GM18517 (cell line): ENCODE measurements at regions not wholly inside any gene's neighbourhood (a gene's known extent, or its start where the extent isn't known, plus 50 kb on each side); places are given as distances from the start of the nearest gene placed in this dataset.

Source experiments
- ATAC-seq: cut with Tn5 transposase; IDR thresholded peaks from one replicate; pipeline ENCODE4 v1.9.1; 2021; ENCODE audit warnings: mild to moderate bottlenecking, moderate library complexity; ENCODE audit not compliant: unreplicated experiment

GRCh38 chr9:108316066-108316465 lies 539.7 kb downstream of the ACTL7B start:
- ATAC-seq: no peak

GRCh38 chr9:108311745-108312144 lies 544.0 kb downstream of the ACTL7B start:
- ATAC-seq: no peak

GRCh38 chr9:108310202-108310601 lies 545.6 kb downstream of the ACTL7B start:
- no peak for ATAC-seq

GRCh38 chr9:108300306-108301287 lies 555.2 kb downstream of the ACTL7B start:
- ATAC-seq: no peak

- no peak for ATAC-seq
Measured at GRCh38 chr9:108297073-108297472, 558.7 kb downstream of the ACTL7B start.

- no peak for ATAC-seq
Measured at GRCh38 chr9:108296056-108296455, 559.7 kb downstream of the ACTL7B start.

- ATAC-seq: no peak
Measured at GRCh38 chr9:108291586-108291932, 564.2 kb downstream of the ACTL7B start.

- no peak for ATAC-seq
Measured at GRCh38 chr9:108290839-108291585, 564.8 kb downstream of the ACTL7B start.

GRCh38 chr9:108286638-108287206 lies 569.1 kb downstream of the ACTL7B start:
- no peak for ATAC-seq

GRCh38 chr9:108283696-108284095 lies 572.1 kb downstream of the ACTL7B start:
- no peak for ATAC-seq

- no peak for ATAC-seq
Measured at GRCh38 chr9:108282872-108283271, 572.9 kb downstream of the ACTL7B start.

- ATAC-seq: no peak
Measured at GRCh38 chr9:108281696-108282095, 574.1 kb downstream of the ACTL7B start.

GRCh38 chr9:108278341-108278740 lies 577.4 kb downstream of the ACTL7B start:
- ATAC-seq: no peak

- no peak for ATAC-seq
Measured at GRCh38 chr9:108277216-108277615, 578.6 kb downstream of the ACTL7B start.

- ATAC-seq: no peak
Measured at GRCh38 chr9:108275906-108276305, 579.9 kb downstream of the ACTL7B start.

- ATAC-seq: no peak
Measured at GRCh38 chr9:108274971-108275370, 580.8 kb downstream of the ACTL7B start.

GRCh38 chr9:108273988-108274387 lies 581.8 kb downstream of the ACTL7B start:
- ATAC-seq: no peak

- no peak for ATAC-seq
Measured at GRCh38 chr9:108272349-108272899, 583.4 kb downstream of the ACTL7B start.

GRCh38 chr9:108271646-108272348 lies 584.0 kb downstream of the ACTL7B start:
- ATAC-seq: no peak

GRCh38 chr9:108271236-108271635 lies 584.5 kb downstream of the ACTL7B start:
- no peak for ATAC-seq

- ATAC-seq: no peak
Measured at GRCh38 chr9:108270561-108270960, 585.2 kb downstream of the ACTL7B start.
